Heart left ventricle (tissue), 16 donors: ENCODE measurements at regions not wholly inside any gene's neighbourhood (a gene's known extent, or its start where the extent isn't known, plus 50 kb on each side); places are given as distances from the start of the nearest gene placed in this dataset.

ENCODE experiments used
- ATAC-seq, 4 donors: fragments of 200-7000 bp; cut with Tn5 transposase; one replicate each; pipeline ENCODE4 v1.9.1; 2020 to 2022; ENCODE audit warnings: moderate library complexity in 4 of 4, mild to moderate bottlenecking in 3 of 4, moderate number of reproducible peaks in 1 of 4
- DNase-seq, 5 donors: peaks; one replicate each; pipeline ENCODE4 v3.0.0-alpha.2; 2020
- H3K27ac ChIP-seq, 12 donors: fragments of 200-600 bp; sonication (generic) in 4 of 12; one replicate each; pipeline versions ENCODE4 v1.5.0 to v1.8.0; 2016 to 2022; ENCODE audit warnings: mild to moderate bottlenecking in 2 of 12
- H3K27me3 ChIP-seq, 9 donors: fragments of 200-600 bp; sonication (generic) in 2 of 9; one replicate each; pipeline versions ENCODE4 v1.5.1 to v1.8.0; 2016 to 2022; ENCODE audit warnings: mild to moderate bottlenecking in 3 of 9
- H3K36me3 ChIP-seq, 9 donors: fragments of 200-600 bp; sonication (generic) in 2 of 9; one replicate each; pipeline versions ENCODE4 v1.5.0 to v1.8.0; 2018 to 2022; ENCODE audit warnings: mild to moderate bottlenecking in 2 of 9
- H3K4me1 ChIP-seq, 12 donors: fragments of 200-600 bp; sonication (generic) in 4 of 12; one replicate each; pipeline versions ENCODE4 v1.5.0 to v1.8.0; 2016 to 2022; ENCODE audit warnings: mild to moderate bottlenecking in 3 of 12
- H3K4me3 ChIP-seq, 12 donors: fragments of 200-600 bp; sonication (generic) in 4 of 12; one replicate each; pipeline versions ENCODE4 v1.5.0 to v1.8.0; 2017 to 2022; ENCODE audit warnings: mild to moderate bottlenecking in 9 of 12, moderate library complexity in 4 of 12
- H3K9me3 ChIP-seq, 12 donors: fragments of 200-600 bp; sonication (generic) in 4 of 12; one replicate each; pipeline versions ENCODE4 v1.5.0 to v1.8.0; 2016 to 2022; ENCODE audit warnings: mild to moderate bottlenecking in 1 of 12
- POLR2A ChIP-seq, 2 donors: fragments of 450-650 bp; IDR thresholded peaks; one replicate each; pipeline ENCODE4 v1.6.1; 2017; ENCODE audit warnings: antibody characterized with exemption in 2 of 2, mild to moderate bottlenecking in 2 of 2, moderate library complexity in 2 of 2
- WGBS, 4 donors: extraction: QIAGEN DNeasy Blood & Tissue Kit in 2 of 4; methylation state at CpG; one replicate each; pipeline versions ENCODE4 v1.1.5 to v1.1.7; 2013 to 2018; 5-methylcytosine and 5-hydroxymethylcytosine counted together
- intact Hi-C, 10 donors: fragments of 100-400 bp; cut with DNase I; formaldehyde crosslinking; loops; one replicate each; pipeline versions ENCODE4 v1.11.1 to v1.14.2; 2022
- TF ChIP-seq, protein P1 (sequence below), 12 donors: fragments of 200-600 bp; sonication (generic) in 4 of 12; IDR thresholded peaks; one replicate each; pipeline versions ENCODE4 v1.5.0 to v1.8.0; 2018 to 2022; ENCODE audit warnings: antibody characterized with exemption in 12 of 12, mild to moderate bottlenecking in 5 of 12
- donor health status: ischemic (EF 13 %, LVEDD 7.1; RV severe dilation, severe dysfunction).
- donor health status: healthy with polysubstance abuse.
- donor health status: DM: no; HTN: yes; CAD: no.
- donor health status: DM: no; HTN: no; CAD: no.
- donor health status: ischemic (EF 25% LVEDD 6.9; RV normal size, moderate dysfunction).
- donor health status: ischemic (EF 25% LVEDD 5.7; RV mildly dilated, moderate dysfunction).
- donor health status: healthy.
- donor health status: DM: yes; HTN: yes; CAD: no.
- donor health status: ischemic (EF 35%, LVEDD 5.7; RV mildly dilated, moderate dysfunction).
- donor health status: nonischemic (EF 11% LVEDD 7.7; RV severe dilation, severe dysfunction).
- donor health status: DM: yes; HTN: yes; CAD: no.
- donor health status: PGD.
- donor health status: ischemic (EF 29% LVEDD 5.4; RV normal size, mild dysfunction).
- donor health status: nonischemic (EF 23%, LVEDD 6.1; RV moderate dilation, normal function).

DNA sequence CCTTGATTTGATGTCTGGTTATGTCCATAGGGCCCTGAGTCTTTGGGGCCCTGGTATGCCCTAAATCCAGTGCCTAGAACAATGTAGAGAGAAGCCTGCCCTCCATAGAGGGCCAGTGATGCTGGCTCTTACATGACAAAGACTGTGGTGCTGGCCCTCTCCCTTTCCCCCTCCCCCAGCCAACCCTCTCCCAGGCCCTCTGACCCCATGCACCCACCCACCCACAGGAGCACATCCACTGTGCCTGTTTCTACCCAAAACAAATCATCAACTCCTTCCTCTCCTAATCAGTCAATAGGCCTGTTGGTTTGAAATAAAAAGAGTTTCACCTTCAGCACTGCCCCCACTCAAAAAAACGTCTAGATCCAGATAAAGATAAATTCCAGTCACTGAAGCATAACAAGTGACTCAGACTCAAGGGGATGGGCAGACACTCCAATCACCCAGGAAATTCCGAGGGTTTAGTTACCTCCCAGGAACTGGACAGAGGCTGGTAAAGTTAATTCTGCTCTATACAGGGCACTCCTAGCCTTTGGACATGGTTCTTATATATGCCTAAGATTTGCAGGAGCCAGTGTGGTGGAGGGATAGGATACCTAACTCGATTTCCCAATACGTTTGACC lies 144.8 kb upstream of the VANGL1 start:
- ATAC-seq (no peak), DNase-seq (no peak)
- Histone ChIP-seq H3K4me1 (peaks cover 0 to 3% (median 0%) of the 10 kb centered on the region in 12 donors), H3K9me3 (no peaks in the 10 kb centered on the region), H3K27ac (no peak overlapping the region), H3K4me3 (no peak overlapping the region), H3K36me3 (no peaks in the 10 kb centered on the region), H3K27me3 (no peaks in the 10 kb centered on the region)
- 48 to 64% (median 55%) methylated on average over 4 of the region's 4 CpGs for WGBS, 4 donors
- TF ChIP-seq, protein P1, sequence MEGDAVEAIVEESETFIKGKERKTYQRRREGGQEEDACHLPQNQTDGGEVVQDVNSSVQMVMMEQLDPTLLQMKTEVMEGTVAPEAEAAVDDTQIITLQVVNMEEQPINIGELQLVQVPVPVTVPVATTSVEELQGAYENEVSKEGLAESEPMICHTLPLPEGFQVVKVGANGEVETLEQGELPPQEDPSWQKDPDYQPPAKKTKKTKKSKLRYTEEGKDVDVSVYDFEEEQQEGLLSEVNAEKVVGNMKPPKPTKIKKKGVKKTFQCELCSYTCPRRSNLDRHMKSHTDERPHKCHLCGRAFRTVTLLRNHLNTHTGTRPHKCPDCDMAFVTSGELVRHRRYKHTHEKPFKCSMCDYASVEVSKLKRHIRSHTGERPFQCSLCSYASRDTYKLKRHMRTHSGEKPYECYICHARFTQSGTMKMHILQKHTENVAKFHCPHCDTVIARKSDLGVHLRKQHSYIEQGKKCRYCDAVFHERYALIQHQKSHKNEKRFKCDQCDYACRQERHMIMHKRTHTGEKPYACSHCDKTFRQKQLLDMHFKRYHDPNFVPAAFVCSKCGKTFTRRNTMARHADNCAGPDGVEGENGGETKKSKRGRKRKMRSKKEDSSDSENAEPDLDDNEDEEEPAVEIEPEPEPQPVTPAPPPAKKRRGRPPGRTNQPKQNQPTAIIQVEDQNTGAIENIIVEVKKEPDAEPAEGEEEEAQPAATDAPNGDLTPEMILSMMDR (IDR thresholded peaks at IDR 0.05): no peak
- TF ChIP-seq POLR2A (IDR thresholded peaks at IDR 0.05): no peak
- intact Hi-C loops: loop anchor here in 1 of 10 donors (10.0 kb wide), 1 partner anchor 278 kb away; no protein-coding TSS in a partner anchor

DNA sequence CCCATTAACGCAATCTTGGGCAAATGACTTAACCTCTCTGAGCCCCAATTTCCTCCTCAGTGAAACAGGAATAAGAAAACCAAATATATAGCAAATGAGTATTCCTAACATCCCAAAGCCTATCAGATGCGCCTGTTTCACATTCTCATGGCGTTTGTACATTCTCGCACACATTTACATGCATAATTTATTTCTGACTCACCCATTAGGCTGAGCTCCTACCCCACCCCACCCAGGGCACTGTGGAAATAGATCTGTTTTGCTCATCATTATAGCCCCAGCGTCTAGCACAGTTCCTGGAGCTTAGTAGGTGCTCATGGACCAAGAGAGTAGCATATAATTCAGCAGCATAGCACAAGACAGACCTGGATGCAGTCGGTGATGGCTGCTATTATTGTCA lies 146.1 kb upstream of the VANGL1 start:
- 81 to 89% (median 87%) methylated on average over 6 of the region's 6 CpGs for WGBS, 4 donors
- no peaks in the 10 kb centered on the region for H3K36me3 ChIP-seq
- no peak for DNase-seq

DNA sequence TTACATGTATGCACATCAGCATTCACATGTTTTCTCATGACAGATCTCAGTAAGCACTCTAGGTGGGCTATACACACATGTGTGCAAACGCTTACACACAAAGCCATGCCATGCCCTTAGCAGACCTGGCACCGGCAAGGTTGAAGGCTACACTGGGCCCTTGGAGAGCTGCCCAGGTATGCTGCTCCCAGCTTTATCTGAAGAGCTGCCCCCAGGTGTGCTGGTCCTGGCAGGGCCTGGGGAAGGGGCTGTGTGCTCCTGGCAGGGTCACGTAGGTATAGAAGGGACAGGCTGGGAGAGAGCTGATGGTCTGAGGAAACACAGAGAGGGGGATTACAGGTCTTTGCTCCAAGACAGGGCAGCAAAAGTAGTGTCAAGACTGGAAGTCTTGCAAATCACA lies 146.7 kb upstream of the VANGL1 start:
- ATAC-seq (peak in 1 of 4 donors; percentile 9), DNase-seq (no peak)
- Histone ChIP-seq H3K27me3 (no peaks in the 10 kb centered on the region), H3K27ac (no peak overlapping the region), H3K4me3 (no peak overlapping the region), H3K9me3 (no peaks in the 10 kb centered on the region), H3K36me3 (no peaks in the 10 kb centered on the region), H3K4me1 (peaks cover 0 to 4% (median 0%) of the 10 kb centered on the region in 12 donors)
- intact Hi-C loops: loop anchor here in 1 of 10 donors (10.0 kb wide), 1 partner anchor 280 kb away; no protein-coding TSS in a partner anchor
- 67 to 78% (median 74%) methylated on average over 3 of the region's 3 CpGs for WGBS, 4 donors
- no peak for TF ChIP-seq POLR2A (IDR thresholded peaks at IDR 0.05)
- TF ChIP-seq, protein P1 (IDR thresholded peaks at IDR 0.05): no peak

More for the DNA sequence above, 146.1 kb upstream of the VANGL1 start:
- H3K27me3 ChIP-seq: no peaks in the 10 kb centered on the region
- no peak overlapping the region for H3K4me3 ChIP-seq
- no peak for ATAC-seq
- peaks cover 0 to 4% (median 0%) of the 10 kb centered on the region in 12 donors for H3K4me1 ChIP-seq
- no peak for TF ChIP-seq POLR2A (IDR thresholded peaks at IDR 0.05)
- TF ChIP-seq, protein P1 (IDR thresholded peaks at IDR 0.05): no peak
- H3K27ac ChIP-seq: no peak overlapping the region
- intact Hi-C loops: loop anchor here in 1 of 10 donors (10.0 kb wide), 1 partner anchor 279 kb away; no protein-coding TSS in a partner anchor
- H3K9me3 ChIP-seq: no peaks in the 10 kb centered on the region

DNA sequence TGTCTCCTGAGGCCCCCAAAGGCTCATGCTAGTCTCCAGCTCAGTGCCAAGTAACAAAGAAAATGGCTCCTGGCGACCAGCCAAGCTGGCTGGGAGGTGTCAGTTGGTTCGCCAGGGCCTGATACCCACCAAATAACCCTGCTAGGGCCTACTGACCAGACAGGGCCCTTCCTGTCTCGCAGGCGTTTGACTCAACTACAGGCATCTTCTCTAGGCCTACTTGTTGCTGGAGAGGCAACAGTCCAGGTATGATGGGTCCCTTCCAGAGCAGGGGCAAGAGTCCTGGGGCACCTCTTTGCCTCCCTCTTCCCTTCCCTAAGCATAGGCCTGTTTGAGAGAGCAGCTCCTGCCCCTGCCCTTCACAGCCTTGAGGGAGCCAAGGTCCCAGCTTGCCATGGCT lies 147.9 kb upstream of the VANGL1 start:
- ATAC-seq: no peak
- peaks cover 0 to 4% (median 0%) of the 10 kb centered on the region in 12 donors for H3K4me1 ChIP-seq
- intact Hi-C loops: loop anchor here in 1 of 10 donors (10.0 kb wide), 1 partner anchor 281 kb away; no protein-coding TSS in a partner anchor
- no peak overlapping the region for H3K4me3 ChIP-seq
- no peak for DNase-seq
- 80 to 93% (median 82%) methylated on average over 3 to 4 of the region's 4 CpGs for WGBS, 4 donors
- no peaks in the 10 kb centered on the region for H3K36me3 ChIP-seq
- no peak for TF ChIP-seq POLR2A (IDR thresholded peaks at IDR 0.05)
- TF ChIP-seq, protein P1 (IDR thresholded peaks at IDR 0.05): no peak
- H3K27ac ChIP-seq: no peak overlapping the region
- H3K27me3 ChIP-seq: no peaks in the 10 kb centered on the region
- no peaks in the 10 kb centered on the region for H3K9me3 ChIP-seq
